ENCODE measurements at regions not wholly inside any gene's neighbourhood (a gene's known extent, or its start where the extent isn't known, plus 50 kb on each side); places are given as distances from the start of the nearest gene placed in this dataset.

DNA sequence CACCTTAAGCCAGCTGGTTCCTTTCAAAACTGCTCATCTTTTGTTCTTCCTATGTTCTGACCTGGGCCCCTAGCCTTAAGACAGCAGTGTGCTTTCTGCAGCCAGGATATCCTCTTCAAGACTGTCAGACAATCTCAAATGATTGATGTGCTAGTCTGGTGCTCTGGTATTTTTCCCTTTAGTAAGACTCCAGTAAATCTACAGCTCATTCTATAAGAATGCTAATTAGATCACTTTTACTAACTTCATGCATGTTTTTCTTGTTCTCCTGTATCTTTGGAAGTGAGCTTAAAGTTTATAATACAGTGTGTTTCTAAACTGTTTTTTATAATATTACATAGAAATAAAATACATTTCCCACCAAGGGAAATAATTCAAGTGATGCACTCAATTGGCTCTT lies 220.9 kb upstream of the NANOGP8 start:
- FAIRE-seq (no peak), DNase-seq (ENCODE audit: insufficient read length, low spot score) (no peak)
- TF ChIP-seq TAF1 (IDR thresholded peaks at IDR 0.05; ENCODE audit: low read depth, low read length) (no peak), POU2F2 (IDR thresholded peaks at IDR 0.05; ENCODE audit: low read depth, low read length) (no peak), POLR2A (IDR thresholded peaks at IDR 0.05; ENCODE audit: low read depth, low read length) (no peak), SPI1 (IDR thresholded peaks at IDR 0.05; ENCODE audit: low read depth, low read length) (no peak), PAX5 (IDR thresholded peaks at IDR 0.05; ENCODE audit: insufficient read depth, low read length, severe bottlenecking) (no peak), POLR2AphosphoS5 (IDR thresholded peaks at IDR 0.05; ENCODE audit: low read depth, low read length) (no peak)

DNA sequence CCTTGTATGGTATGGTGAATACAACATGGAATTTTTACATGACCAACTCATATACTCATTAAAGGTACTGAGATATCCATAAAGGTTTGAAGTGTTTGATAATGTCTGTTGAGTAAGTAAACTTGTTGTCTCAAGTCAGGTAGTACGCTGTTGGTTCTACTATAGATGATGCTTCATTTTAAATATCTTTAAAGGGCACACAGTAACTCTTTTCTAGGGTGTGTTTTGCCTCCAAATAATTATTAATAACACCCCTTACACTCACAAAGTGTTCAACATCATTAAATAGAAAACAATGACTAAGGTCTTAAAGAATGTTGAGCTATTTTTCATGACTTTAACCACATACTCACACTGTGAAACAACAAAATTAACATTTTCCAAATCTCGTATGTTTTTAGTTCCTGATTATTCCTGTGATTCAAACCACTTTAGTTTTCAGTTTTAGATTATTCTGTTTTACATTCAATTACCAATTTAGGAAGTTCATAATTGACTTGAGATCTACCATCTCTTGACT lies 220.0 kb upstream of the NANOGP8 start:
- FAIRE-seq: no peak
- no peak for TF ChIP-seq SPI1 (IDR thresholded peaks at IDR 0.05; ENCODE audit: low read depth, low read length)
- TF ChIP-seq PAX5 (IDR thresholded peaks at IDR 0.05; ENCODE audit: insufficient read depth, low read length, severe bottlenecking): no peak
- TF ChIP-seq POLR2A (IDR thresholded peaks at IDR 0.05; ENCODE audit: low read depth, low read length): no peak
- TF ChIP-seq TAF1 (IDR thresholded peaks at IDR 0.05; ENCODE audit: low read depth, low read length): no peak
- TF ChIP-seq POLR2AphosphoS5 (IDR thresholded peaks at IDR 0.05; ENCODE audit: low read depth, low read length): no peak
- no peak for DNase-seq (ENCODE audit: insufficient read length, low spot score)

DNA sequence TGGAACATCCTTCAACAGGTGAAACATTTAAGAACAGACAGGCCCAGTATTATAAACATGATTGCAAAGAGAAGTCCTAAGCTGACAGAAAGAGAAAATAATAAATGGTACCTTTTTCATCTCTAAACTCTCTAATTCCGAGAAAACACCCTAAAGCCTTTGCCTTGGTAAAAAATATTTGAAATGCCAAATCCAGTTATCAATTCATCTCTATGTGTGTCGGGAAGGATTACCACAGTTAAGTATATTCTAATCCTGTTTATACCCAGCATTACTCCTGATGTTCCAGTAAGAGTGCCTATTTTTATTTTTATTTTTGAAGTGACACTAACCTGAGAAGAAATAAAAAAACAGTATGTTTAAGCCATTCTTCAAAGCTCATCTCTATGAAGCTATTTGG lies 219.3 kb upstream of the NANOGP8 start:
- FAIRE-seq (no peak), DNase-seq (ENCODE audit: insufficient read length, low spot score) (no peak)
- TF ChIP-seq POLR2A (IDR thresholded peaks at IDR 0.05; ENCODE audit: low read depth, low read length): no peak
- TF ChIP-seq POLR2AphosphoS5 (IDR thresholded peaks at IDR 0.05; ENCODE audit: low read depth, low read length): no peak
- no peak for TF ChIP-seq PAX5 (IDR thresholded peaks at IDR 0.05; ENCODE audit: insufficient read depth, low read length, severe bottlenecking)
- TF ChIP-seq SPI1 (IDR thresholded peaks at IDR 0.05; ENCODE audit: low read depth, low read length): no peak
- no peak for TF ChIP-seq POU2F2 (IDR thresholded peaks at IDR 0.05; ENCODE audit: low read depth, low read length)
- TF ChIP-seq TAF1 (IDR thresholded peaks at IDR 0.05; ENCODE audit: low read depth, low read length): no peak

DNA sequence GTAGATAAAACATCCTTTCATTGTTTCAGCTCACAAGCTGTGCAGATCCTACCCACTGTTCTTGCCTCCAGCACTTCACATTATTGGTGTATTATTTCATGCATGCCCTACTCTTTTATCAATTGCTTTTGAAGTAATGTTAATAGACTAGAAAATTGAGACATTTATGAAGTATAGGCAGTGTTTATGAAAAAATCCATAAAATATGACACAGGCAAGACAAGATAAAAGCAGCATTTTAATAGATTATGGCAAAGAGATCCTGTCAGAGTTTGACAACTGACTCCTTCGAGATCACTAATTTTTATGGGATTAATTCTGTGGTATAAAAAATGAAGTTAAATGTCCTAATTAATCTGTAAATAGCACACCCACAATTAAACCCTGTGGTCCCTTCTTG lies 217.2 kb upstream of the NANOGP8 start:
- DNase-seq (ENCODE audit: insufficient read length, low spot score) (no peak), FAIRE-seq (no peak)
- TF ChIP-seq POLR2AphosphoS5 (IDR thresholded peaks at IDR 0.05; ENCODE audit: low read depth, low read length): no peak
- no peak for TF ChIP-seq POLR2A (IDR thresholded peaks at IDR 0.05; ENCODE audit: low read depth, low read length)
- no peak for TF ChIP-seq PAX5 (IDR thresholded peaks at IDR 0.05; ENCODE audit: insufficient read depth, low read length, severe bottlenecking)

DNA sequence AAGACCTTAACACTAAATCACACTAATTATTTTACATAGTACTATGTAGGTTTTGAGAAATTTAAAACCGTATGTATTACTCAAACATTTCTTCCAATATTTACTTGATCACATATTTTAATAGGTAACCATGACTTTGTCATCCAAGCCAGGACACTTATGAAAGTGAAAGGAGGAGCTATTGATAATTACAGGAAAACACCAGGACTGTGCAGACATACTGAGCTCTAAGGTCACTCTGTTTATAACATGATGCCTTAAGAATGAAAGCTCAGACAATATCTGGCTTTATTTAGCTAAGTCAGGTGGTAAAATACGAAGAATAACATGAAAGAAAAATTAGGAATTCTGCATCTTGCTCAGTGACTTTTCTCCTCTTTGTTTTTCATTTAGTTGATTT lies 216.0 kb upstream of the NANOGP8 start:
- TF ChIP-seq PAX5 (IDR thresholded peaks at IDR 0.05; ENCODE audit: insufficient read depth, low read length, severe bottlenecking) (no peak), POU2F2 (IDR thresholded peaks at IDR 0.05; ENCODE audit: low read depth, low read length) (no peak), POLR2A (IDR thresholded peaks at IDR 0.05; ENCODE audit: low read depth, low read length) (no peak), SPI1 (IDR thresholded peaks at IDR 0.05; ENCODE audit: low read depth, low read length) (no peak), TAF1 (IDR thresholded peaks at IDR 0.05; ENCODE audit: low read depth, low read length) (no peak), POLR2AphosphoS5 (IDR thresholded peaks at IDR 0.05; ENCODE audit: low read depth, low read length) (no peak)
- FAIRE-seq (no peak), DNase-seq (ENCODE audit: insufficient read length, low spot score) (no peak)

DNA sequence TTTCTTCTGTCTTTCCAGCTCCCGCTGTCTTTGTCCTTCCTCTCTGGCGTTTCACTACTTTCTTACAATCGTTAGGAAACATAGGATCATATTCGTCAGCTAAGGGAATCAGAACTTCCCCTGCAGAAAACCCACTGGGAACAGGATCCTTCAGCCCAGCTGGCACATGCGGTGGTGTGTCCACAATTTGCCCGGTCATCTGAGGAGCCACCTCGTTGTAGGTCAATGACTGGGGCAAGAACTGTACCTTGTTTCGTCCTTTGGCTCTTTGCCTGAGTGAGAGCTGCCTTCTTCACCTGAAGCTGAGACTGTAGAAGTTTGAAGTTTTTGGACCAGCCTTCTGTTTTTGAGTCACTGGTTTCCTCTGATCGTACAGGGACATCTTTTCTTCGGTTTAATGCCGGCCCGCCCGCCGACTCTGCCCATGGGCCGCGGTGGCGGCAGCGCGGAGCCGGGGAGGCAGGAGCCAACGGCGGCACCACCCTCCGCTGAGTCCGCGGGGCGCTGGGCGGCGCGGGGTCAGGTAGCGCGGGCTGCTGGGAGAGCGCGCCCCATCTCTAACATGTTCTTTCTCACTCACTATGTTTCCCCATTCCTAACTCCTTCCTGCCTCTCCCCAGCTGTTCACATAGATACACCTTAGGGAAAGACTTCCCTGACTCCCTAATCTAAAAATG lies 214.1 kb upstream of the NANOGP8 start:
- FAIRE-seq: no peak
- no peak for DNase-seq (ENCODE audit: insufficient read length, low spot score)
- TF ChIP-seq PAX5 (IDR thresholded peaks at IDR 0.05; ENCODE audit: insufficient read depth, low read length, severe bottlenecking) (no peak), SPI1 (IDR thresholded peaks at IDR 0.05; ENCODE audit: low read depth, low read length) (no peak), TAF1 (IDR thresholded peaks at IDR 0.05; ENCODE audit: low read depth, low read length) (no peak), POLR2AphosphoS5 (IDR thresholded peaks at IDR 0.05; ENCODE audit: low read depth, low read length) (no peak), POU2F2 (IDR thresholded peaks at IDR 0.05; ENCODE audit: low read depth, low read length) (no peak), POLR2A (IDR thresholded peaks at IDR 0.05; ENCODE audit: low read depth, low read length) (no peak)

DNA sequence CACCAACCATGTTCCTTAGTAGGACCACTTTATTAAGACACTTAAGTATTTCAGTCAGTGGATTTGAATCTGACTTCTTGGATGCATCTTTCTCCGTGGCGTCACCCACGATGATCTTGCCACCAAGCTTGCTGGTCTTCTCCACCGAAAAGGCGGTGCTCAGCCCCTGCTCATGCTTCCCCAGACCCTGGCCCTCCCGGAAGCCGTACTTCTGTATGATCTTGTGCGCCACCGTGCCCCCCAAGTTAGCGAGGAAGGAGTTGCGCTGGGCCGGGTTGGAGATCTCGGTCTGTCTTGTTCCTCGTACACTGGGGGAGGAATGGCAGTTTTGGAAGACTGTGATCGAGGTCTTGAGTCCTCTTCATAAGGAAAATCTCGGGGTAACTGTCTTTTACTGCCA lies 213.4 kb upstream of the NANOGP8 start:
- FAIRE-seq: no peak
- TF ChIP-seq POLR2A (IDR thresholded peaks at IDR 0.05; ENCODE audit: low read depth, low read length): no peak
- no peak for TF ChIP-seq POLR2AphosphoS5 (IDR thresholded peaks at IDR 0.05; ENCODE audit: low read depth, low read length)
- no peak for TF ChIP-seq POU2F2 (IDR thresholded peaks at IDR 0.05; ENCODE audit: low read depth, low read length)
- no peak for TF ChIP-seq SPI1 (IDR thresholded peaks at IDR 0.05; ENCODE audit: low read depth, low read length)
- no peak for TF ChIP-seq PAX5 (IDR thresholded peaks at IDR 0.05; ENCODE audit: insufficient read depth, low read length, severe bottlenecking)
- TF ChIP-seq TAF1 (IDR thresholded peaks at IDR 0.05; ENCODE audit: low read depth, low read length): no peak
- DNase-seq (ENCODE audit: insufficient read length, low spot score): no peak

DNA sequence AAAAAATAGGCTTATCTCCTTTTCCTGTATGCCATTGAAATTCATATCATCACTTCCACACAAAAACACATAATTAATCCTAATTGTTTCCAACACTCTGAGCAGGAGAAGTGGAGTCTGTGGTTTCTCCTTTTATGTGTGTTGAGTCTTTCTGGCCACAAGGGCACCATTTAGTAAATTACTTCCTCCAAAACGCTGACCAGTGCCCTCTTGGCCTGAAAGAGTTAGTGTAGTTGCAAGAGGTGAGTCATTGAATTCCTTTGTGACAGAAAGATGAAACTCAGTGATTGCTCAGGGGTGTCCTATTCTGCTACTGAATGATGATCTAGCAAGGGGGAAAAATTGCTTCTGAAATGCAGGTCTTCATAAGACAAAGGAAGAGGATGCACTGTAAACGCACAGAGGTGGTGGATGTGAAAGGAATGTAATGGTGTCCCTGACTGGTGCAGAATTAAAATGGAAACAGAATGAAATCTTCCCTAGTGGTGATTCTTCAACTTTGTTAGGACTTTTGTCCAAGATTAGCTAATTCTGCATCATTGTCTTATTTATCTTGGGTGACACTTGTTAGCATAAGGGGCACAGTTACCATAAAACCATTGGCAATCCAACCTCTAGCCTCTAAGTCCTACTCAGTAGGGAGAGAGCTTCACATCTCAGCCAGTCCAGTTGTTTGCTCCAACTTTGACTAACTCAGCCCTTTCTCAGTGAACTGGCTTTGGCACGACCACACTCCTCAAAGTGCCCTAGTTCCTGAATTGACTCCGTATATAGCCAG lies 208.4 kb upstream of the NANOGP8 start:
- DNase-seq (ENCODE audit: insufficient read length, low spot score): no peak
- FAIRE-seq: peak; percentile 20

DNA sequence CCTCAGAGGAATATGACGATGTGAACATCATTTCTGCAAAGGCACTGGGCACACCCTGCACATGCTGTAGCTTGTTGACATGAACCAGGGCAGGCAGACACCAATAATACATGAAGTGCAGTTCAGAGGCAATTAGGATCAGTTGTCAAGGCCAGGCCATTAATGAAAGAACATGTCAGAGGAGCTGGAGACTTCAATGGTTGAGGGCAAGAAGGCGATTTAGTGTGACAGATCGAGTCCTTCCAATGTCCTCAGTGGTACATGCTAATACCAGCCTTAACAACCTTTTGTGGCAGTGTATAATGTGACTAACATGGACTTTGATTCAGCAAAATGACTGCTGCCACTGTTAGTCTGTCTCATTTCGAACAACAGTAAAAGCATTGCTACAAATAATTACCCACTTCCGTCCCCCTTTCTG lies 205.2 kb upstream of the NANOGP8 start:
- no peak for TF ChIP-seq PAX5 (IDR thresholded peaks at IDR 0.05; ENCODE audit: insufficient read depth, low read length, severe bottlenecking)
- TF ChIP-seq SPI1 (IDR thresholded peaks at IDR 0.05; ENCODE audit: low read depth, low read length): no peak
- no peak for TF ChIP-seq TAF1 (IDR thresholded peaks at IDR 0.05; ENCODE audit: low read depth, low read length)
- no peak for TF ChIP-seq POLR2A (IDR thresholded peaks at IDR 0.05; ENCODE audit: low read depth, low read length)
- no peak for TF ChIP-seq POU2F2 (IDR thresholded peaks at IDR 0.05; ENCODE audit: low read depth, low read length)
- no peak for TF ChIP-seq POLR2AphosphoS5 (IDR thresholded peaks at IDR 0.05; ENCODE audit: low read depth, low read length)
- no peak for FAIRE-seq
- DNase-seq (ENCODE audit: insufficient read length, low spot score): no peak

More for the DNA sequence above, 208.4 kb upstream of the NANOGP8 start:
- no peak for TF ChIP-seq POU2F2 (IDR thresholded peaks at IDR 0.05; ENCODE audit: low read depth, low read length)
- TF ChIP-seq TAF1 (IDR thresholded peaks at IDR 0.05; ENCODE audit: low read depth, low read length): no peak
- TF ChIP-seq SPI1 (IDR thresholded peaks at IDR 0.05; ENCODE audit: low read depth, low read length): no peak
- no peak for TF ChIP-seq PAX5 (IDR thresholded peaks at IDR 0.05; ENCODE audit: insufficient read depth, low read length, severe bottlenecking)
- TF ChIP-seq POLR2A (IDR thresholded peaks at IDR 0.05; ENCODE audit: low read depth, low read length): no peak
- TF ChIP-seq POLR2AphosphoS5 (IDR thresholded peaks at IDR 0.05; ENCODE audit: low read depth, low read length): no peak
